ENCODE measurements at regions not wholly inside any gene's neighbourhood (a gene's known extent, or its start where the extent isn't known, plus 50 kb on each side); places are given as distances from the start of the nearest gene placed in this dataset.

DNA sequence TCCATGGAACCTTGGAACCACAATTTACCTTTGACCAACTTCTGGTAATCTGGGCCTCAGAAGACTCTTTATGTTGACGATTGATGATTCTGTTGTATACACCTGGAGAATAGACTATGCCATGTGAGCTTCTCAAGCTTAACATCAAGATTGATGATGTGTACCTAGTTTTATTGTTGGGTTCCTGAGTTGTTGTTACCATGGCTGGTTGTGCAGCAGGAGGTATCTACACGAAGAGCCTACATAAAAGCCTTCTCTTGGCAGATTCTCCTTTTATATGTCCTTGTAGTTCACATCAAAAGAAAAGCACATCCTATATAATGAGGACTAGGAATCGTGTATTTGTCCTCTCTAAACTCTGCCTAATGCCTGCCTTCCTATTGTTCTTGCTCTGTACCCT is 272.0 kb downstream of the DTHD1 start:
- H3K27ac ChIP-seq (ENCODE audit: low read depth, low read length), result no peak overlapping the region
- H3K9me2 ChIP-seq (replicated peaks; ENCODE audit: control insufficient read depth, low read length), result no peaks in the 10 kb centered on the region
- TF ChIP-seq, protein P1, sequence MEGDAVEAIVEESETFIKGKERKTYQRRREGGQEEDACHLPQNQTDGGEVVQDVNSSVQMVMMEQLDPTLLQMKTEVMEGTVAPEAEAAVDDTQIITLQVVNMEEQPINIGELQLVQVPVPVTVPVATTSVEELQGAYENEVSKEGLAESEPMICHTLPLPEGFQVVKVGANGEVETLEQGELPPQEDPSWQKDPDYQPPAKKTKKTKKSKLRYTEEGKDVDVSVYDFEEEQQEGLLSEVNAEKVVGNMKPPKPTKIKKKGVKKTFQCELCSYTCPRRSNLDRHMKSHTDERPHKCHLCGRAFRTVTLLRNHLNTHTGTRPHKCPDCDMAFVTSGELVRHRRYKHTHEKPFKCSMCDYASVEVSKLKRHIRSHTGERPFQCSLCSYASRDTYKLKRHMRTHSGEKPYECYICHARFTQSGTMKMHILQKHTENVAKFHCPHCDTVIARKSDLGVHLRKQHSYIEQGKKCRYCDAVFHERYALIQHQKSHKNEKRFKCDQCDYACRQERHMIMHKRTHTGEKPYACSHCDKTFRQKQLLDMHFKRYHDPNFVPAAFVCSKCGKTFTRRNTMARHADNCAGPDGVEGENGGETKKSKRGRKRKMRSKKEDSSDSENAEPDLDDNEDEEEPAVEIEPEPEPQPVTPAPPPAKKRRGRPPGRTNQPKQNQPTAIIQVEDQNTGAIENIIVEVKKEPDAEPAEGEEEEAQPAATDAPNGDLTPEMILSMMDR (IDR thresholded peaks at IDR 0.05; ENCODE audit: low read depth, low read length, poor library complexity, severe bottlenecking), result no peak
- no peak for TF ChIP-seq EZH2phosphoT487 (IDR thresholded peaks at IDR 0.05; ENCODE audit: borderline replicate concordance, low read length)

DNA sequence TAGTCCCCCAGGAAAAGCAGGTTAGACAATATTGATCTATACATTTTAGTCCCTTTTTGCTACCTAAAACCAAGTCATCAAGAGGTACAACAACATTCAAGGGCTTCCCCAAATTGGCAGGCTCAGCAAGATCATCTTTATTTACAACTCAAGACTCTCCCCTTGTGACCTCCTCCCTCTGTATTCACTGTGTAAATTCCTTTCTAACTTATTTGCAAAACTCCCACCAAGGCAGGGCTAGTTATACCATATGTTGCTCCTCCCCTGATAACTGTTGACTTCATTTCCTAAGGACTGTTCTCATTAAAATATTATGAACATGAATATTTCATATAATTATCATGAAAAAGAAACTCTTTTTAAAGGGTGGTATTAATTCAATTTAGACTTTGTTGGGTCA is 275.6 kb downstream of the DTHD1 start:
- H3K4me3 ChIP-seq (ENCODE audit: low read length), result no peak overlapping the region
- H3K9me2 ChIP-seq (replicated peaks; ENCODE audit: control insufficient read depth, low read length), result no peaks in the 10 kb centered on the region
- no peak for TF ChIP-seq EZH2phosphoT487 (IDR thresholded peaks at IDR 0.05; ENCODE audit: borderline replicate concordance, low read length)
- TF ChIP-seq, protein P1 (IDR thresholded peaks at IDR 0.05; ENCODE audit: low read depth, low read length, poor library complexity, severe bottlenecking), result no peak

More for the DNA sequence above, 272.0 kb downstream of the DTHD1 start:
- H3K27me3 ChIP-seq (ENCODE audit: control insufficient read depth, low read length), result no peaks in the 10 kb centered on the region
- no peaks in the 10 kb centered on the region for H3F3A ChIP-seq (ENCODE audit: control insufficient read depth, insufficient read depth)
- H3K4me3 ChIP-seq (ENCODE audit: low read length), result no peak overlapping the region
- H4K20me1 ChIP-seq (ENCODE audit: control insufficient read depth, insufficient read depth, low read depth, low read length), result no peaks in the 10 kb centered on the region
- H3K36me3 ChIP-seq (ENCODE audit: control insufficient read depth, low read length), result no peaks in the 10 kb centered on the region
- H3K79me2 ChIP-seq (ENCODE audit: control insufficient read depth, low read length), result no peaks in the 10 kb centered on the region
- no peaks in the 10 kb centered on the region for H3K9me3 ChIP-seq (ENCODE audit: control insufficient read depth, insufficient read depth, low read length)
- no peaks in the 10 kb centered on the region for H3K4me1 ChIP-seq (ENCODE audit: control insufficient read depth, low read length)
- no peak overlapping the region for H3K4me2 ChIP-seq (ENCODE audit: low read length)

DNA sequence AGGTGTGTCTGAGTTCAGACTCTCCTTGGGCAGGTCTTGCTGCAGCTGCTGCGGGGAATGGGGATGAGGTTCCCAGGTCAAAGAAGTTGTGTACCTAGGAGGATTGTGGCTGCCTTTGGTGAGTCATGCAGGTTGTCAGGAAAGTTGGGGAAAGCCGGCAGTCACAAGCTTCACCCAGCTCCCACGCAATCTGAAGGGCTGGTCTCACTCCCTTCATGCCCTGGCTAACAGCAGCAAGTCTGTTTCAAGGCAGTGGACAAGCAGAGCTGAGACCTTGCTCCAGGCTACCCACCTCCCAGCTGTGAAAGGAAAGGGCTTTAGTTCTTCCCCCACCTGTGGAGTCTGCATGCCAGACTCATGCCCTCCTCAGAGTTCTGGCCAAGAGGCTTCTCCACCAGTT is 287.2 kb downstream of the DTHD1 start:
- no peaks in the 10 kb centered on the region for H4K20me1 ChIP-seq (ENCODE audit: control insufficient read depth, insufficient read depth, low read depth, low read length)
- no peaks in the 10 kb centered on the region for H3K9me3 ChIP-seq (ENCODE audit: control insufficient read depth, insufficient read depth, low read length)
- H3K27ac ChIP-seq (ENCODE audit: low read depth, low read length), result no peak overlapping the region
- no peaks in the 10 kb centered on the region for H3K4me1 ChIP-seq (ENCODE audit: control insufficient read depth, low read length)
- no peaks in the 10 kb centered on the region for H3F3A ChIP-seq (ENCODE audit: control insufficient read depth, insufficient read depth)
- H3K79me2 ChIP-seq (ENCODE audit: control insufficient read depth, low read length), result no peaks in the 10 kb centered on the region
- no peak overlapping the region for H3K4me2 ChIP-seq (ENCODE audit: low read length)
- no peaks in the 10 kb centered on the region for H3K27me3 ChIP-seq (ENCODE audit: control insufficient read depth, low read length)
- no peaks in the 10 kb centered on the region for H3K36me3 ChIP-seq (ENCODE audit: control insufficient read depth, low read length)
- H3K4me3 ChIP-seq (ENCODE audit: low read length), result no peak overlapping the region
- H3K9me2 ChIP-seq (replicated peaks; ENCODE audit: control insufficient read depth, low read length), result no peaks in the 10 kb centered on the region
- no peak for TF ChIP-seq EZH2phosphoT487 (IDR thresholded peaks at IDR 0.05; ENCODE audit: borderline replicate concordance, low read length)
- TF ChIP-seq, protein P1 (IDR thresholded peaks at IDR 0.05; ENCODE audit: low read depth, low read length, poor library complexity, severe bottlenecking), result no peak

More for the DNA sequence above, 275.6 kb downstream of the DTHD1 start:
- Histone ChIP-seq H3K27me3 (ENCODE audit: control insufficient read depth, low read length) (no peaks in the 10 kb centered on the region), H3F3A (ENCODE audit: control insufficient read depth, insufficient read depth) (no peaks in the 10 kb centered on the region), H4K20me1 (ENCODE audit: control insufficient read depth, insufficient read depth, low read depth, low read length) (no peaks in the 10 kb centered on the region), H3K79me2 (ENCODE audit: control insufficient read depth, low read length) (no peaks in the 10 kb centered on the region), H3K9me3 (ENCODE audit: control insufficient read depth, insufficient read depth, low read length) (no peaks in the 10 kb centered on the region), H3K27ac (ENCODE audit: low read depth, low read length) (no peak overlapping the region), H3K4me1 (ENCODE audit: control insufficient read depth, low read length) (no peaks in the 10 kb centered on the region), H3K4me2 (ENCODE audit: low read length) (no peak overlapping the region), H3K36me3 (ENCODE audit: control insufficient read depth, low read length) (no peaks in the 10 kb centered on the region)

DNA sequence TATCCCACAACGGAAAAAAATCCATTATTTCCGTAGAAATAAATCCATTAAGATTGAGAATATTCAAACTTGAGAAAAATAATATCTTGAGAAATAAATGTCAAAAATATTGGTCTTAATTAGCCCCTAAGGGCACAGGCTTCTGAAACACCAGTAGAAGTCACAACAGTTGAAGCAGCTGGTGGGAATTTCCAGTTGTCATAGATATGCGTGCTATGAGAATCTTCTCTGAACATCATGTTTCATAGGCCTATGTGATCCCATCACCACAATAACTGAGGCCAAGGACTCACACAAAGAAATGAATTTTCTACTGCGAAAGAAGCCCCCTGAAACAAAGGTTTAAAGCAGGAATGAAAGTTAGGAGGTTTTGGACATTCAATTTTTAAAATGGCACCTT is 292.0 kb downstream of the DTHD1 start:
- H3K9me3 ChIP-seq (ENCODE audit: control insufficient read depth, insufficient read depth, low read length), result no peaks in the 10 kb centered on the region
- no peaks in the 10 kb centered on the region for H3K27me3 ChIP-seq (ENCODE audit: control insufficient read depth, low read length)
- no peak overlapping the region for H3K4me2 ChIP-seq (ENCODE audit: low read length)
- no peak for TF ChIP-seq EZH2phosphoT487 (IDR thresholded peaks at IDR 0.05; ENCODE audit: borderline replicate concordance, low read length)
- TF ChIP-seq, protein P1 (IDR thresholded peaks at IDR 0.05; ENCODE audit: low read depth, low read length, poor library complexity, severe bottlenecking), result no peak
- no peaks in the 10 kb centered on the region for H4K20me1 ChIP-seq (ENCODE audit: control insufficient read depth, insufficient read depth, low read depth, low read length)
- H3K4me3 ChIP-seq (ENCODE audit: low read length), result no peak overlapping the region
- no peak overlapping the region for H3K27ac ChIP-seq (ENCODE audit: low read depth, low read length)
- H3K4me1 ChIP-seq (ENCODE audit: control insufficient read depth, low read length), result no peaks in the 10 kb centered on the region
- no peaks in the 10 kb centered on the region for H3K9me2 ChIP-seq (replicated peaks; ENCODE audit: control insufficient read depth, low read length)
- H3K36me3 ChIP-seq (ENCODE audit: control insufficient read depth, low read length), result no peaks in the 10 kb centered on the region
- no peaks in the 10 kb centered on the region for H3F3A ChIP-seq (ENCODE audit: control insufficient read depth, insufficient read depth)
- H3K79me2 ChIP-seq (ENCODE audit: control insufficient read depth, low read length), result no peaks in the 10 kb centered on the region
